PFSK-1 (cell line): ENCODE measurements at regions not wholly inside any gene's neighbourhood (a gene's known extent, or its start where the extent isn't known, plus 50 kb on each side); places are given as distances from the start of the nearest gene placed in this dataset.

Experiments
- FOXP2 ChIP-seq: optimal IDR thresholded peaks from 2 replicates; pipeline ENCODE3; 2011; ENCODE audit warnings: borderline replicate concordance, control low read depth, inconsistent platforms; ENCODE audit not compliant: insufficient read depth; ENCODE audit errors: extremely low read length, extremely low read depth
- POLR2AphosphoS5 ChIP-seq: IDR thresholded peaks from 2 replicates; pipeline ENCODE4 v1.6.1; 2012; ENCODE audit warnings: low read depth, mild to moderate bottlenecking, control low read depth, low read length, moderate library complexity
- REST ChIP-seq, 2 experiments: IDR thresholded peaks; 2 replicates each; pipeline versions ENCODE4 v1.6.1 to v1.8.0; 2011 to 2012; ENCODE audit warnings: low read depth in 2 of 2, low read length in 2 of 2, control low read depth in 1 of 2, inconsistent platforms in 1 of 2, mild to moderate bottlenecking in 1 of 2, moderate library complexity in 1 of 2; ENCODE audit not compliant: insufficient read depth in 1 of 2
- SIN3A ChIP-seq: IDR thresholded peaks from 2 replicates; pipeline ENCODE4 v1.6.1; 2012; ENCODE audit warnings: mild to moderate bottlenecking, low read length, moderate library complexity, borderline replicate concordance; ENCODE audit not compliant: insufficient read depth
- TAF1 ChIP-seq: IDR thresholded peaks from 2 replicates; pipeline ENCODE4 v1.6.1; 2012; ENCODE audit warnings: low read length, control low read depth, borderline replicate concordance; ENCODE audit not compliant: insufficient read depth

GRCh38 chr21:39009587-39010225 lies 173.5 kb downstream of the PSMG1 start:
- TF ChIP-seq SIN3A = no peak
- no peak for TF ChIP-seq POLR2AphosphoS5
- TF ChIP-seq TAF1 = no peak
- TF ChIP-seq REST (IDR thresholded peaks at IDR 0.05; ENCODE audit: insufficient read depth in 1 of 2, low read depth in 2 of 2, low read length in 2 of 2) = no peak
- no peak for TF ChIP-seq FOXP2
